Hepatocyte (in vitro differentiated cells): ENCODE measurements at regions not wholly inside any gene's neighbourhood (a gene's known extent, or its start where the extent isn't known, plus 50 kb on each side); places are given as distances from the start of the nearest gene placed in this dataset.

Experiments
- DNase-seq: peaks from one replicate; pipeline ENCODE4 v3.0.0-alpha.2; 2016; ENCODE audit warnings: low spot score
- H2AFZ ChIP-seq: fragments of 200-600 bp; sonication (generic); 2 replicates; pipeline ENCODE4 v1.6.0; 2016; ENCODE audit warnings: antibody characterized with exemption, mild to moderate bottlenecking
- H3K27ac ChIP-seq: fragments of 200-600 bp; sonication (generic); 2 replicates; pipeline ENCODE4 v1.5.1; 2016; ENCODE audit warnings: mild to moderate bottlenecking
- H3K27me3 ChIP-seq: fragments of 200-600 bp; sonication (generic); 2 replicates; pipeline ENCODE4 v1.6.1; 2016
- H3K36me3 ChIP-seq: fragments of 200-600 bp; sonication (generic); replicated peaks from 2 replicates; pipeline ENCODE4 v1.5.1; 2016; ENCODE audit warnings: low read depth; ENCODE audit not compliant: insufficient read depth
- H3K4me1 ChIP-seq: fragments of 200-600 bp; sonication (generic); 2 replicates; pipeline ENCODE4 v1.5.1; 2016; ENCODE audit warnings: mild to moderate bottlenecking, moderate library complexity; ENCODE audit not compliant: insufficient read depth
- H3K4me2 ChIP-seq: fragments of 200-600 bp; sonication (generic); 2 replicates; pipeline ENCODE4 v1.6.0; 2016
- H3K4me3 ChIP-seq: fragments of 200-600 bp; sonication (generic); 2 replicates; pipeline ENCODE4 v1.5.1; 2016; ENCODE audit warnings: mild to moderate bottlenecking
- H3K79me2 ChIP-seq: fragments of 200-600 bp; sonication (generic); 2 replicates; pipeline ENCODE4 v1.6.0; 2017; ENCODE audit warnings: mild to moderate bottlenecking
- H3K9me2 ChIP-seq: fragments of 200-600 bp; sonication (generic); replicated peaks from 2 replicates; pipeline ENCODE4 v1.6.0; 2017; ENCODE audit warnings: mild to moderate bottlenecking; ENCODE audit not compliant: insufficient read depth
- H3K9me3 ChIP-seq: fragments of 200-600 bp; sonication (generic); 2 replicates; pipeline ENCODE4 v1.5.1; 2016; ENCODE audit warnings: low read depth, mild to moderate bottlenecking
- H4K20me1 ChIP-seq: fragments of 200-600 bp; sonication (generic); 2 replicates; pipeline ENCODE4 v1.6.0; 2016; ENCODE audit warnings: mild to moderate bottlenecking; ENCODE audit not compliant: insufficient read depth, poor library complexity, severe bottlenecking
- EZH2 ChIP-seq: fragments of 200-600 bp; sonication (generic); IDR thresholded peaks from 2 replicates; pipeline ENCODE4 v1.6.1; 2016; ENCODE audit warnings: antibody characterized with exemption, mild to moderate bottlenecking, borderline replicate concordance
- EZH2phosphoT487 ChIP-seq: fragments of 200-600 bp; sonication (generic); IDR thresholded peaks from one replicate; pipeline ENCODE4 v1.6.1; 2018; ENCODE audit warnings: antibody characterized with exemption, mild to moderate bottlenecking, low read depth, moderate library complexity; ENCODE audit not compliant: unreplicated experiment, severe bottlenecking
- WGBS: methylation state at CpG from one replicate; pipeline ENCODE4 v1.1.6; 2016; ENCODE audit warnings: low lambda C conversion rate; ENCODE audit errors: missing lambda C conversion rate; 5-methylcytosine and 5-hydroxymethylcytosine counted together
- TF ChIP-seq, protein P1 (sequence below): fragments of 200-600 bp; sonication (generic); IDR thresholded peaks from 2 replicates; pipeline ENCODE4 v1.5.1; 2016; ENCODE audit warnings: antibody characterized with exemption, mild to moderate bottlenecking; ENCODE audit not compliant: poor library complexity

DNA sequence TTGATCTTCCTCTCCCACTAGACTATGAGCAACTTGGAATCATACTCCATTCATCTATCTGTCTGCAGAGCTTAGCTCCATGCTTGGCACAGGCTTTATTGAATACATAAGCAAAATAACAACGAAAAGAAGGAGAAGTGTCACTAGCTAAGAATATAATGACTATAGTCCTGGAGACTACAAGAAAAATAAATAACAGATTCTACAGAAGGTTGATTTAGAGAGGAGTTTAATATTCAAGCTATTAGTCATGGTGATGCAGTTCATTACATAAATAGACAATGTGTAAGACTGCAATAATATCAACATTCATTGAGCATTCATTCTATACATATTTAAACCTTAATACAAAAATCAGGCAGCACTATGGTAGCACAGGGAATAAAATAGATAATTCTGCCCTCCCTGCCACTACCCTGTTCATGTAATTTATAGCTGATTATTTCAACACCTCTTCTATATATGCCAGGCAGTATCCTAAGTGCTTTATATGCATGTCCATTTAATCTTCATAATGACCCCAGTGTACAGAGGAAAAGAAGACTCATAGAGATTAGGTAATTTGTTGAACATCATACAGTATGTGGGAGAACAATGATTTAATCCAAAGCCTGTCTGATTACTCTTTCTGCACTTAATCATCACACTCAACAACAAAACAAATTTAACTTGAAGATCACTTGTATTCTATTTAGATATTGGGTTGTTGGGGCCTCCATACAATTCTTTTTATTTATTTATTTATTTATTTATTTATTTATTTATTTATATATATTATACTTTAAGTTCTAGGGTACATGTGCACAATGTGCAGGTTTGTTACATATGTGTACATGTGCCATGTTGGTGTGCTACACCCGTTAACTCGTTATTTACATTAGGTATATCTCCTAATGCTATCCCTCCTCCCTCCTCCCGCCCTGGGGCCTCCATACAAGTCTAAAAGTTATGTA is 165.3 kb downstream of the RNF152 start:
- H3K27ac ChIP-seq: no peak overlapping the region
- DNase-seq: no peak
- no peak overlapping the region for H2AFZ ChIP-seq
- no peaks in the 10 kb centered on the region for H3K9me2 ChIP-seq
- no peak overlapping the region for H3K4me3 ChIP-seq
- no peaks in the 10 kb centered on the region for H3K36me3 ChIP-seq
- no peaks in the 10 kb centered on the region for H4K20me1 ChIP-seq
- no peaks in the 10 kb centered on the region for H3K79me2 ChIP-seq
- H3K4me1 ChIP-seq: peaks cover 5% of the 10 kb centered on the region
- no peaks in the 10 kb centered on the region for H3K27me3 ChIP-seq
- H3K9me3 ChIP-seq: no peaks in the 10 kb centered on the region
- H3K4me2 ChIP-seq: no peak overlapping the region
- TF ChIP-seq, protein P1, sequence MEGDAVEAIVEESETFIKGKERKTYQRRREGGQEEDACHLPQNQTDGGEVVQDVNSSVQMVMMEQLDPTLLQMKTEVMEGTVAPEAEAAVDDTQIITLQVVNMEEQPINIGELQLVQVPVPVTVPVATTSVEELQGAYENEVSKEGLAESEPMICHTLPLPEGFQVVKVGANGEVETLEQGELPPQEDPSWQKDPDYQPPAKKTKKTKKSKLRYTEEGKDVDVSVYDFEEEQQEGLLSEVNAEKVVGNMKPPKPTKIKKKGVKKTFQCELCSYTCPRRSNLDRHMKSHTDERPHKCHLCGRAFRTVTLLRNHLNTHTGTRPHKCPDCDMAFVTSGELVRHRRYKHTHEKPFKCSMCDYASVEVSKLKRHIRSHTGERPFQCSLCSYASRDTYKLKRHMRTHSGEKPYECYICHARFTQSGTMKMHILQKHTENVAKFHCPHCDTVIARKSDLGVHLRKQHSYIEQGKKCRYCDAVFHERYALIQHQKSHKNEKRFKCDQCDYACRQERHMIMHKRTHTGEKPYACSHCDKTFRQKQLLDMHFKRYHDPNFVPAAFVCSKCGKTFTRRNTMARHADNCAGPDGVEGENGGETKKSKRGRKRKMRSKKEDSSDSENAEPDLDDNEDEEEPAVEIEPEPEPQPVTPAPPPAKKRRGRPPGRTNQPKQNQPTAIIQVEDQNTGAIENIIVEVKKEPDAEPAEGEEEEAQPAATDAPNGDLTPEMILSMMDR: no peak
- TF ChIP-seq EZH2phosphoT487 (no peak), EZH2 (no peak)
- 91% methylated on average over 4 of the region's 4 CpGs for WGBS

DNA sequence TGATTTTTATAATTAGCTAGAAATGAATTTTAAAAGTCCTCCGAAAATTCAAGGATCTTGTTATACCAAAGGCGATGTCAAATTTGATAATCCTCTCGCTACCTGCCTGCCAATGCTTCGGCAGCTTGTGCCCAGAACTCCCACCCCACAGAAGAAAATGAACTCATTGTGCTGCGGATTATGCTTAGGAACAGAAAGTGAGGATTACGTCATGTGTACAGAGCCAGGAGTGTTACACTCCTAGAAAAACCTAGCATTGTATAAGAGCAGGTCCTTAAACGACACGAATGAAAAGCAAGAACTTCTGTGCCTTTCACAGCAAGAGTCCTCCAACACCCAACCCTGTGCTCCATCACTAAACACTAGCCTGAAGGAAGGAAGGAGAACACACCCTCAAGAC is 168.3 kb downstream of the RNF152 start:
- Histone ChIP-seq H3K4me1 (no peaks in the 10 kb centered on the region), H3K79me2 (no peaks in the 10 kb centered on the region), H3K9me2 (no peaks in the 10 kb centered on the region), H3K27me3 (no peaks in the 10 kb centered on the region), H3K9me3 (no peaks in the 10 kb centered on the region), H3K27ac (no peak overlapping the region), H3K4me3 (no peak overlapping the region), H4K20me1 (no peaks in the 10 kb centered on the region), H3K4me2 (no peak overlapping the region), H3K36me3 (no peaks in the 10 kb centered on the region), H2AFZ (no peak overlapping the region)
- no peak for DNase-seq
- TF ChIP-seq EZH2phosphoT487: no peak
- TF ChIP-seq, protein P1: no peak
- 78% methylated on average over 8 of the region's 8 CpGs for WGBS

DNA sequence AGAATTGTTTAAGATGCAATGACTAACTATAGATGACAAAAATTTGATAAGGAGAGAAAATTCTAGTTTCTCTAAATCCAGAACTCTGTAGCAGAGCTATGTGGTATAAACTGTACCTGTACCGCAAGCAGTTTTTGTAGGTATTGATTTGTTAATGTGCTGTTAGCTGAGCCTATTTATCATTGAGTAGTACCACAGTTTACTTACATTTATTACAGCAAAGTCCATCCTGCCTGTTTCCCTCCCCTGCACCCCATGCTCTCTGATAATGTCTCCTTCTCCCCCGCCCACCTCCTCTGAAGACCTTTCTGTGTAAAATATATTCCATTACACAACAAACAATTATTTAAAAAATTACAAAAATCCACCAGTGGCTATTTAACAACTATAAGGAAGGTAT is 170.6 kb downstream of the RNF152 start:
- DNase-seq: no peak
- no peak overlapping the region for H3K4me2 ChIP-seq
- no peak overlapping the region for H2AFZ ChIP-seq
- H3K4me1 ChIP-seq: no peaks in the 10 kb centered on the region
- H4K20me1 ChIP-seq: no peaks in the 10 kb centered on the region
- H3K27ac ChIP-seq: no peak overlapping the region
- H3K36me3 ChIP-seq: no peaks in the 10 kb centered on the region
- no peaks in the 10 kb centered on the region for H3K9me3 ChIP-seq
- WGBS: 93% methylated on average over 2 of the region's 2 CpGs
- H3K27me3 ChIP-seq: no peaks in the 10 kb centered on the region
- H3K9me2 ChIP-seq: no peaks in the 10 kb centered on the region
- TF ChIP-seq EZH2phosphoT487 (no peak), EZH2 (no peak)
- TF ChIP-seq, protein P1: no peak
- H3K79me2 ChIP-seq: no peaks in the 10 kb centered on the region
- no peak overlapping the region for H3K4me3 ChIP-seq
